BE2C (cell line): ENCODE measurements at regions not wholly inside any gene's neighbourhood (a gene's known extent, or its start where the extent isn't known, plus 50 kb on each side); places are given as distances from the start of the nearest gene placed in this dataset.

ENCODE experiments used
- DNase-seq: peaks from one replicate; pipeline ENCODE4 v3.0.0-alpha.2; 2020
- H3K27me3 ChIP-seq: fragments of 250-450 bp; sonication (Bioruptor Pico); 2 replicates; pipeline ENCODE4 v1.5.1; 2020; ENCODE audit warnings: mild to moderate bottlenecking
- H3K36me3 ChIP-seq: fragments of 250-450 bp; sonication (Bioruptor Pico); 2 replicates; pipeline ENCODE4 v1.5.1; 2020; ENCODE audit warnings: mild to moderate bottlenecking
- H3K4me1 ChIP-seq: fragments of 250-450 bp; sonication (Bioruptor Pico); 2 replicates; pipeline ENCODE4 v1.5.1; 2020
- H3K4me3 ChIP-seq: 2 replicates; pipeline ENCODE4 v1.5.1; 2011; ENCODE audit warnings: low read depth, low read length
- H3K9me3 ChIP-seq: fragments of 250-450 bp; sonication (Bioruptor Pico); 2 replicates; pipeline ENCODE4 v1.5.1; 2020
- CTCF ChIP-seq: IDR thresholded peaks from 2 replicates; pipeline ENCODE4 v1.5.1; 2012; ENCODE audit warnings: mild to moderate bottlenecking, low read depth, low read length

DNA sequence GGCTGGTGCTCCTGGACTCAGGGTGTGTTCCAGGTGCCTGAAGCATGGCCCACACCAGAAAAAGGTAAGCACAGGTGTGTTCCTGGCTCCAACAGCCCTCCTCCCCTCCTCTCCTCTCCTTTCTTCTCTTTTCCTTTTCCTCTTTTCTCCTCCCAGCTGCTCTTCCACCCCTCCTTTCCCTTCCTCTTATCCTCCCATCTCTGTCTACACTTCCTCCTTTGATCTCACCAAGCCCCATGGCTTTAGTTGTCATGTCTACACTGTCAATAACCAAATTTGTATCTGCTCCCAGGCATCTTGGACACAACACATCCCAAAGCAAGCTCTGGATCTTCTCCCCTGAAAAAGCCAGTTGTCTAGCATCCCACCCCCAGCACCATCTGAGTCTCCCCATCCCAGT is 56.7 kb upstream of the LAPTM5 start:
- DNase-seq = no peak
- TF ChIP-seq CTCF = no peak
- Histone ChIP-seq H3K4me3 (no peak overlapping the region), H3K9me3 (no peaks in the 10 kb centered on the region), H3K36me3 (no peaks in the 10 kb centered on the region), H3K4me1 (peaks cover 3% of the 10 kb centered on the region), H3K27me3 (no peaks in the 10 kb centered on the region)

DNA sequence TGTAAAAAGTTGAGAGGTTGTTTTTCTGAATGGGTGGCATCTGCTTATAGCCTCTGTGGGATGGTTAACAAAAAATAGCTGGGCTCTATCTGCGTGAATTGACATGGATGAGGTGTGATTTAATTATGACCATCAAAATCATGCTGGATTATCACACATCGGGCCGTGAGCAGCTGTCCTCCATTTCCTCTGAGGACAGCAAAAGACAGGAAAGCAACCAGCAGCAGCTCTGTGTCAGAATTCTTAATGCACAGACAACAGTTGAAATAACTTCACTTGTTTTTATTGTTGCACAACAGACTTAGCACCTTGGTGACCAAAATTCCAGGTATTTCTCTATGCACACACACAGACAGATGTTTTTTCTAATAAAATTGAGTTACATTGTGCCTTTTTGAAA is 54.5 kb upstream of the LAPTM5 start:
- no peaks in the 10 kb centered on the region for H3K27me3 ChIP-seq
- no peaks in the 10 kb centered on the region for H3K36me3 ChIP-seq
- peaks cover 3% of the 10 kb centered on the region for H3K4me1 ChIP-seq
- TF ChIP-seq CTCF = no peak
- no peaks in the 10 kb centered on the region for H3K9me3 ChIP-seq
- H3K4me3 ChIP-seq = no peak overlapping the region
- DNase-seq = no peak

GRCh38 chr1:30811187-30811586 is 53.6 kb upstream of the LAPTM5 start:
- no peak for TF ChIP-seq CTCF
- H3K4me1 ChIP-seq = peaks cover 3% of the 10 kb centered on the region
- no peaks in the 10 kb centered on the region for H3K9me3 ChIP-seq
- H3K4me3 ChIP-seq = no peak overlapping the region
- no peaks in the 10 kb centered on the region for H3K36me3 ChIP-seq
- H3K27me3 ChIP-seq = no peaks in the 10 kb centered on the region
- no peak for DNase-seq

- Histone ChIP-seq H3K9me3 (no peaks in the 10 kb centered on the region), H3K27me3 (no peaks in the 10 kb centered on the region), H3K4me1 (no peaks in the 10 kb centered on the region; the same call in none of the 2 replicates), H3K4me3 (no peak overlapping the region), H3K36me3 (no peaks in the 10 kb centered on the region)
- no peak for DNase-seq
- no peak for TF ChIP-seq CTCF
These were observed 53.0 kb upstream of the LAPTM5 start for GRCh38 chr1:30810416-30811080.

GRCh38 chr1:30809514-30810263 is 52.1 kb upstream of the LAPTM5 start:
- TF ChIP-seq CTCF = no peak

GRCh38 chr1:30808067-30808662 is 50.6 kb upstream of the LAPTM5 start:
- H3K4me3 ChIP-seq = no peak overlapping the region
- TF ChIP-seq CTCF = no peak
- H3K9me3 ChIP-seq = no peaks in the 10 kb centered on the region
- H3K36me3 ChIP-seq = no peaks in the 10 kb centered on the region
- H3K4me1 ChIP-seq = no peaks in the 10 kb centered on the region; the same call in none of the 2 replicates
- DNase-seq = no peak
- no peaks in the 10 kb centered on the region for H3K27me3 ChIP-seq

More at GRCh38 chr1:30809514-30810263, 52.1 kb upstream of the LAPTM5 start:
- no peaks in the 10 kb centered on the region; the same call in none of the 2 replicates for H3K4me1 ChIP-seq
- no peak for DNase-seq
- H3K27me3 ChIP-seq = no peaks in the 10 kb centered on the region
- no peaks in the 10 kb centered on the region for H3K9me3 ChIP-seq
- H3K36me3 ChIP-seq = no peaks in the 10 kb centered on the region
- H3K4me3 ChIP-seq = no peak overlapping the region
